HCT116 (cell line): ENCODE measurements at regions not wholly inside any gene's neighbourhood (a gene's known extent, or its start where the extent isn't known, plus 50 kb on each side); places are given as distances from the start of the nearest gene placed in this dataset.

ENCODE experiments used
- ATAC-seq: fragments of 200-7000 bp; cut with Tn5 transposase; 2 replicates; pipeline ENCODE4 v1.9.1; 2020; ENCODE audit warnings: mild to moderate bottlenecking, moderate library complexity
- BruUV-seq: library from RNA; stranded (reverse); fragments of 400-500 nt; replicated peaks from 2 replicates; lab custom pipeline; 2021; lab: Mats Ljungman, UMichigan
- CTCF ChIA-PET: fragments of 300-600 bp; sonication (Branson Sonifier 250); formaldehyde crosslinking; loops from one replicate; lab custom pipeline; 2021; ENCODE audit warnings: antibody characterized with exemption; lab: Charles Lee
- POLR2A ChIA-PET: fragments of 300-600, 350-600 bp; sonication (Branson Sonifier 250); formaldehyde crosslinking; loops from one replicate; lab custom pipeline; 2021; ENCODE audit warnings: antibody characterized with exemption; lab: Charles Lee
- RAD21 ChIA-PET, 2 experiments: fragments of 300-600 bp; sonication (Branson Sonifier 250); formaldehyde crosslinking; loops; one replicate each; lab custom pipeline; 2023; ENCODE audit warnings: low total read pairs in 2 of 2; ENCODE audit not compliant: uncharacterized antibody in 2 of 2, unreplicated experiment in 2 of 2, low non-redundant PET in 1 of 2; lab: Charles Lee
- DNase-seq: peaks from one replicate; pipeline ENCODE4 v3.0.0-alpha.2; 2010; ENCODE audit warnings: low read depth, low spot score
- H2AFZ ChIP-seq: fragments of 200-600 bp; shearing (Covaris generic), sonication (generic); 2 replicates; pipeline ENCODE4 v1.6.1; 2017; ENCODE audit warnings: low read depth, mixed run types, mixed read lengths, antibody characterized with exemption, low read length; ENCODE audit not compliant: poor library complexity, severe bottlenecking
- H3K27ac ChIP-seq: 2 replicates; pipeline ENCODE4 v1.5.1; 2012; ENCODE audit warnings: low read depth, low read length
- H3K27me3 ChIP-seq: fragments of 200-600 bp; sonication (generic); 2 replicates; pipeline ENCODE4 v1.6.1; 2016; ENCODE audit warnings: mixed run types, low read length, mixed read lengths; ENCODE audit not compliant: insufficient read depth
- H3K36me3 ChIP-seq, 2 experiments: fragments of 200-500 bp in 1 of 2; fragments of 200-600 bp in 1 of 2; sonication (Bioruptor generic) in 1 of 2; sonication (generic) in 1 of 2; 2 replicates each; pipeline versions ENCODE4 v1.5.1 to v1.6.1; 2014 to 2016; ENCODE audit warnings: low read length in 2 of 2, inconsistent platforms in 1 of 2, mixed read lengths in 1 of 2, mixed run types in 1 of 2; ENCODE audit not compliant: insufficient read depth in 2 of 2, control insufficient read depth in 1 of 2
- H3K4me1 ChIP-seq, 2 experiments: fragments of 200-600 bp in 1 of 2; sonication (generic) in 1 of 2; 2 replicates each; pipeline versions ENCODE4 v1.5.1 to v1.6.1; 2012 to 2017; ENCODE audit warnings: low read length in 2 of 2, inconsistent platforms in 1 of 2, mild to moderate bottlenecking in 1 of 2, mixed read lengths in 1 of 2, mixed run types in 1 of 2, moderate library complexity in 1 of 2; ENCODE audit not compliant: insufficient read depth in 2 of 2, control insufficient read depth in 1 of 2
- H3K4me2 ChIP-seq: fragments of 200-600 bp; sonication (generic); 2 replicates; pipeline ENCODE4 v1.6.1; 2017; ENCODE audit warnings: mixed run types, low read length, mixed read lengths
- H3K4me3 ChIP-seq, 2 experiments: fragments of 200-600 bp in 1 of 2; sonication (generic) in 1 of 2; replicated peaks in 1 of 2; 2 replicates each; pipeline ENCODE4 v1.5.1; 2011 to 2016; ENCODE audit warnings: low read length in 2 of 2, control low read depth in 1 of 2, low read depth in 1 of 2, mild to moderate bottlenecking in 1 of 2, mixed read lengths in 1 of 2, mixed run types in 1 of 2
- H3K79me2 ChIP-seq: fragments of 200-600 bp; sonication (generic); 2 replicates; pipeline ENCODE4 v1.6.1; 2017; ENCODE audit warnings: mild to moderate bottlenecking, mixed run types, low read length, moderate library complexity, mixed read lengths; ENCODE audit not compliant: insufficient read depth
- H3K9ac ChIP-seq: fragments of 200-600 bp; sonication (generic); 2 replicates; pipeline ENCODE4 v1.6.1; 2016; ENCODE audit warnings: low read length, mixed read lengths
- H3K9me2 ChIP-seq: fragments of 200-600 bp; sonication (generic), shearing (Covaris generic); 2 replicates; pipeline ENCODE4 v1.6.1; 2017; ENCODE audit warnings: mixed run types, mild to moderate bottlenecking, moderate library complexity; ENCODE audit not compliant: insufficient read depth
- H3K9me3 ChIP-seq, 2 experiments: fragments of 200-500 bp in 1 of 2; fragments of 200-600 bp in 1 of 2; sonication (Bioruptor generic) in 1 of 2; sonication (generic) in 1 of 2; 2 replicates each; pipeline ENCODE4 v1.6.1; 2014 to 2017; ENCODE audit warnings: low read length in 2 of 2, mixed read lengths in 2 of 2, inconsistent platforms in 1 of 2, low read depth in 1 of 2, mild to moderate bottlenecking in 1 of 2, mixed run types in 1 of 2, moderate library complexity in 1 of 2; ENCODE audit not compliant: control insufficient read depth in 1 of 2, insufficient read depth in 1 of 2
- H4K20me1 ChIP-seq: fragments of 200-600 bp; sonication (generic), shearing (Covaris generic); 2 replicates; pipeline ENCODE4 v1.6.1; 2017; ENCODE audit warnings: mixed run types, mild to moderate bottlenecking, moderate library complexity; ENCODE audit not compliant: insufficient read depth
- ATF3 ChIP-seq: IDR thresholded peaks from 2 replicates; pipeline ENCODE4 v1.6.1; 2012
- CBX3 ChIP-seq: IDR thresholded peaks from 2 replicates; pipeline ENCODE4 v1.6.1; 2012; ENCODE audit warnings: low read depth
- CEBPB ChIP-seq: IDR thresholded peaks from 2 replicates; pipeline ENCODE4 v1.6.1; 2012; ENCODE audit warnings: low read depth
- EGR1 ChIP-seq: IDR thresholded peaks from 2 replicates; pipeline ENCODE4 v1.6.1; 2012; ENCODE audit warnings: low read depth
- ELF1 ChIP-seq: IDR thresholded peaks from 2 replicates; pipeline ENCODE4 v1.6.1; 2012; ENCODE audit warnings: low read depth, borderline replicate concordance
- EZH2phosphoT487 ChIP-seq: fragments of 200-600 bp; IDR thresholded peaks from 2 replicates; pipeline ENCODE4 v1.6.1; 2018; ENCODE audit warnings: antibody characterized with exemption, borderline replicate concordance
- FOSL1 ChIP-seq: IDR thresholded peaks from 2 replicates; pipeline ENCODE4 v1.6.1; 2012; ENCODE audit warnings: low read depth
- JUND ChIP-seq: IDR thresholded peaks from 2 replicates; pipeline ENCODE4 v1.6.1; 2012
- MAX ChIP-seq: IDR thresholded peaks from 2 replicates; pipeline ENCODE4 v1.6.1; 2012
- POLR2AphosphoS5 ChIP-seq: IDR thresholded peaks from 2 replicates; pipeline ENCODE4 v1.6.1; 2011; ENCODE audit warnings: mild to moderate bottlenecking, low read depth, low read length, moderate library complexity
- REST ChIP-seq: IDR thresholded peaks from 2 replicates; pipeline ENCODE4 v1.6.1; 2012; ENCODE audit warnings: low read depth
- SIN3A ChIP-seq: IDR thresholded peaks from 2 replicates; pipeline ENCODE4 v1.6.1; 2012; ENCODE audit warnings: low read depth
- SP1 ChIP-seq: IDR thresholded peaks from 2 replicates; pipeline ENCODE4 v1.6.1; 2012; ENCODE audit warnings: low read depth
- SRF ChIP-seq: IDR thresholded peaks from 2 replicates; pipeline ENCODE4 v1.6.1; 2012; ENCODE audit warnings: low read depth
- TCF7L2 ChIP-seq: IDR thresholded peaks from 2 replicates; pipeline ENCODE4 v1.7.0; 2011; ENCODE audit warnings: borderline replicate concordance, inconsistent platforms; ENCODE audit not compliant: insufficient read depth, insufficient read length; ENCODE audit errors: extremely low read depth
- YY1 ChIP-seq: IDR thresholded peaks from 2 replicates; pipeline ENCODE4 v1.6.1; 2011; ENCODE audit warnings: low read length, low read depth, moderate library complexity, mild to moderate bottlenecking; ENCODE audit not compliant: insufficient replicate concordance; ENCODE audit errors: extremely low read depth
- ZNF274 ChIP-seq: fragments of 200-500 bp; sonication (Bioruptor generic); IDR thresholded peaks from 2 replicates; pipeline ENCODE4 v1.6.1; 2014; ENCODE audit warnings: mild to moderate bottlenecking, low read depth, low read length, inconsistent platforms
- intact Hi-C: fragments of 100-400 bp; cut with micrococcal nuclease; formaldehyde crosslinking; loops from 2 replicates; pipeline ENCODE4 v1.10.0; 2022
- TF ChIP-seq, protein P1 (sequence below), 3 experiments: fragments of 200-600 bp in 1 of 3; sonication (generic) in 1 of 3; IDR thresholded peaks in 2 of 3; conservative IDR thresholded peaks in 1 of 3; 2 replicates each; pipeline ENCODE4 v1.5.1; 2012 to 2017; ENCODE audit warnings: low read depth in 2 of 3, low read length in 2 of 3, antibody characterized with exemption in 1 of 3, borderline replicate concordance in 1 of 3, control low read depth in 1 of 3, mild to moderate bottlenecking in 1 of 3, mixed read lengths in 1 of 3, mixed run types in 1 of 3, moderate library complexity in 1 of 3; ENCODE audit not compliant: insufficient read depth in 1 of 3
- TF ChIP-seq, protein P2 (sequence below): IDR thresholded peaks from 2 replicates; pipeline ENCODE4 v1.6.1; 2011; ENCODE audit warnings: mild to moderate bottlenecking, low read length, moderate library complexity; ENCODE audit not compliant: insufficient replicate concordance; ENCODE audit errors: extremely low read depth

GRCh38 chr18:34483198-34483597 is 226.9 kb upstream of the DTNA start:
- H4K20me1 ChIP-seq: no peaks in the 10 kb centered on the region
- ChIA-PET POLR2A (no interaction called here), CTCF (no interaction called here), RAD21 (no interaction called here)
- no peaks in the 10 kb centered on the region for H3K9me3 ChIP-seq
- BruUV-seq: no TSS peak
- no peaks in the 10 kb centered on the region for H3K9me2 ChIP-seq
- no peaks in the 10 kb centered on the region for H3K79me2 ChIP-seq
- H3K27me3 ChIP-seq: peaks cover 4% of the 10 kb centered on the region; the same call in 1 of the 2 replicates
- TF ChIP-seq ZNF274: no peak
- TF ChIP-seq FOSL1: no peak
- TF ChIP-seq SP1: no peak
- TF ChIP-seq EZH2phosphoT487: no peak
- no peak for TF ChIP-seq YY1
- no peak for TF ChIP-seq ELF1
- TF ChIP-seq CBX3: no peak
- TF ChIP-seq, protein P1, sequence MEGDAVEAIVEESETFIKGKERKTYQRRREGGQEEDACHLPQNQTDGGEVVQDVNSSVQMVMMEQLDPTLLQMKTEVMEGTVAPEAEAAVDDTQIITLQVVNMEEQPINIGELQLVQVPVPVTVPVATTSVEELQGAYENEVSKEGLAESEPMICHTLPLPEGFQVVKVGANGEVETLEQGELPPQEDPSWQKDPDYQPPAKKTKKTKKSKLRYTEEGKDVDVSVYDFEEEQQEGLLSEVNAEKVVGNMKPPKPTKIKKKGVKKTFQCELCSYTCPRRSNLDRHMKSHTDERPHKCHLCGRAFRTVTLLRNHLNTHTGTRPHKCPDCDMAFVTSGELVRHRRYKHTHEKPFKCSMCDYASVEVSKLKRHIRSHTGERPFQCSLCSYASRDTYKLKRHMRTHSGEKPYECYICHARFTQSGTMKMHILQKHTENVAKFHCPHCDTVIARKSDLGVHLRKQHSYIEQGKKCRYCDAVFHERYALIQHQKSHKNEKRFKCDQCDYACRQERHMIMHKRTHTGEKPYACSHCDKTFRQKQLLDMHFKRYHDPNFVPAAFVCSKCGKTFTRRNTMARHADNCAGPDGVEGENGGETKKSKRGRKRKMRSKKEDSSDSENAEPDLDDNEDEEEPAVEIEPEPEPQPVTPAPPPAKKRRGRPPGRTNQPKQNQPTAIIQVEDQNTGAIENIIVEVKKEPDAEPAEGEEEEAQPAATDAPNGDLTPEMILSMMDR (IDR thresholded peaks at IDR 0.05 in 2 of 3, conservative IDR thresholded peaks at IDR 0.05 in 1 of 3; ENCODE audit: borderline replicate concordance in 1 of 3, insufficient read depth in 1 of 3, low read depth in 2 of 3, low read length in 2 of 3): no peak
- no peak for TF ChIP-seq ATF3
- TF ChIP-seq CEBPB: no peak
- no peak for TF ChIP-seq REST
- no peak for TF ChIP-seq MAX
- no peak for TF ChIP-seq JUND
- TF ChIP-seq POLR2AphosphoS5: no peak
- TF ChIP-seq TCF7L2: no peak
- TF ChIP-seq, protein P2, sequence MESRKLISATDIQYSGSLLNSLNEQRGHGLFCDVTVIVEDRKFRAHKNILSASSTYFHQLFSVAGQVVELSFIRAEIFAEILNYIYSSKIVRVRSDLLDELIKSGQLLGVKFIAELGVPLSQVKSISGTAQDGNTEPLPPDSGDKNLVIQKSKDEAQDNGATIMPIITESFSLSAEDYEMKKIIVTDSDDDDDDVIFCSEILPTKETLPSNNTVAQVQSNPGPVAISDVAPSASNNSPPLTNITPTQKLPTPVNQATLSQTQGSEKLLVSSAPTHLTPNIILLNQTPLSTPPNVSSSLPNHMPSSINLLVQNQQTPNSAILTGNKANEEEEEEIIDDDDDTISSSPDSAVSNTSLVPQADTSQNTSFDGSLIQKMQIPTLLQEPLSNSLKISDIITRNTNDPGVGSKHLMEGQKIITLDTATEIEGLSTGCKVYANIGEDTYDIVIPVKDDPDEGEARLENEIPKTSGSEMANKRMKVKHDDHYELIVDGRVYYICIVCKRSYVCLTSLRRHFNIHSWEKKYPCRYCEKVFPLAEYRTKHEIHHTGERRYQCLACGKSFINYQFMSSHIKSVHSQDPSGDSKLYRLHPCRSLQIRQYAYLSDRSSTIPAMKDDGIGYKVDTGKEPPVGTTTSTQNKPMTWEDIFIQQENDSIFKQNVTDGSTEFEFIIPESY: no peak
- no peak for TF ChIP-seq SRF
- no peak for TF ChIP-seq EGR1
- TF ChIP-seq SIN3A: no peak
- intact Hi-C loops: no loop called here
- no peak overlapping the region for H3K4me3 ChIP-seq
- H3K27ac ChIP-seq: no peak overlapping the region
- H3K9ac ChIP-seq: no peak overlapping the region
- H3K36me3 ChIP-seq: no peaks in the 10 kb centered on the region
- H3K4me1 ChIP-seq: no peaks in the 10 kb centered on the region
- ATAC-seq (no peak), DNase-seq (no peak)
- H3K4me2 ChIP-seq: no peak overlapping the region
- H2AFZ ChIP-seq: no peak overlapping the region
